Astrocyte (in vitro differentiated cells and primary cell): ENCODE measurements at regions not wholly inside any gene's neighbourhood (a gene's known extent, or its start where the extent isn't known, plus 50 kb on each side); places are given as distances from the start of the nearest gene placed in this dataset.
A peak's percentile ranks its signal among the peaks of the same experiment; 100 is the strongest.

ENCODE experiments used
- DNase-seq: peaks from one replicate; pipeline ENCODE4 v3.0.0-alpha.2; 2010; ENCODE audit warnings: low read depth
- FAIRE-seq: peaks from 2 replicates; lab custom pipeline; 2011; peaks lifted over from hg19 to GRCh38; lab: Jason Lieb, UNC
- H2AFZ ChIP-seq: 2 replicates; pipeline ENCODE4 v1.6.0; 2012; ENCODE audit warnings: low read depth, low read length, inconsistent platforms
- H3K27ac ChIP-seq: 2 replicates; pipeline ENCODE4 v1.5.1; 2011; ENCODE audit warnings: low read depth, low read length, inconsistent platforms
- H3K27me3 ChIP-seq: 2 replicates; pipeline ENCODE4 v1.6.0; 2011; ENCODE audit warnings: low read length, inconsistent platforms; ENCODE audit not compliant: insufficient read depth
- H3K36me3 ChIP-seq: 2 replicates; pipeline ENCODE4 v1.5.1; 2011; ENCODE audit warnings: low read length, inconsistent platforms; ENCODE audit not compliant: insufficient read depth
- H3K4me1 ChIP-seq: 2 replicates; pipeline ENCODE4 v1.5.1; 2011; ENCODE audit warnings: low read length, inconsistent platforms; ENCODE audit not compliant: insufficient read depth
- H3K4me2 ChIP-seq: 2 replicates; pipeline ENCODE4 v1.6.0; 2012; ENCODE audit warnings: low read length, inconsistent platforms
- H3K4me3 ChIP-seq: 2 replicates; pipeline ENCODE4 v1.5.1; 2011; ENCODE audit warnings: low read depth, mild to moderate bottlenecking, low read length, inconsistent platforms; ENCODE audit not compliant: insufficient read depth
- H3K79me2 ChIP-seq: 2 replicates; pipeline ENCODE4 v1.6.0; 2012; ENCODE audit warnings: mild to moderate bottlenecking, low read length, inconsistent platforms; ENCODE audit not compliant: insufficient read depth
- H3K9ac ChIP-seq: 2 replicates; pipeline ENCODE4 v1.6.0; 2012; ENCODE audit warnings: mild to moderate bottlenecking, low read length, inconsistent platforms
- H3K9me3 ChIP-seq: 2 replicates; pipeline ENCODE4 v1.5.1; 2012; ENCODE audit warnings: low read depth, mild to moderate bottlenecking, low read length, inconsistent platforms; ENCODE audit not compliant: insufficient read depth
- H4K20me1 ChIP-seq: 2 replicates; pipeline ENCODE4 v1.6.0; 2012; ENCODE audit warnings: low read length, inconsistent platforms; ENCODE audit not compliant: insufficient read depth
- H3K27ac Mint-ChIP-seq: one replicate; pipeline ENCODE4 v1.8.0; 2021; ENCODE audit warnings: mild to moderate bottlenecking, mixed read lengths; ENCODE audit not compliant: unreplicated experiment
- H3K27me3 Mint-ChIP-seq: one replicate; pipeline ENCODE4 v1.8.0; 2021; ENCODE audit warnings: low read depth, mixed read lengths; ENCODE audit not compliant: unreplicated experiment
- H3K36me3 Mint-ChIP-seq: one replicate; pipeline ENCODE4 v1.8.0; 2021; ENCODE audit warnings: low read depth, mixed read lengths; ENCODE audit not compliant: unreplicated experiment
- H3K4me1 Mint-ChIP-seq: one replicate; pipeline ENCODE4 v1.8.0; 2021; ENCODE audit warnings: low read depth, mixed read lengths; ENCODE audit not compliant: unreplicated experiment
- H3K4me3 Mint-ChIP-seq: one replicate; pipeline ENCODE4 v1.8.0; 2021; ENCODE audit warnings: mild to moderate bottlenecking, moderate library complexity, mixed read lengths; ENCODE audit not compliant: unreplicated experiment
- H3K9me3 Mint-ChIP-seq: one replicate; pipeline ENCODE4 v1.8.0; 2021; ENCODE audit warnings: mild to moderate bottlenecking, mixed read lengths; ENCODE audit not compliant: unreplicated experiment
- EZH2 ChIP-seq: IDR thresholded peaks from 2 replicates; pipeline ENCODE4 v1.6.1; 2012; ENCODE audit warnings: mild to moderate bottlenecking, low read length, inconsistent platforms; ENCODE audit not compliant: insufficient read depth
- TF ChIP-seq, protein P1 (sequence below): IDR thresholded peaks from 2 replicates; pipeline ENCODE4 v1.5.1; 2011; ENCODE audit warnings: low read depth, mild to moderate bottlenecking, inconsistent platforms, low read length, moderate library complexity; ENCODE audit not compliant: insufficient read depth

DNA sequence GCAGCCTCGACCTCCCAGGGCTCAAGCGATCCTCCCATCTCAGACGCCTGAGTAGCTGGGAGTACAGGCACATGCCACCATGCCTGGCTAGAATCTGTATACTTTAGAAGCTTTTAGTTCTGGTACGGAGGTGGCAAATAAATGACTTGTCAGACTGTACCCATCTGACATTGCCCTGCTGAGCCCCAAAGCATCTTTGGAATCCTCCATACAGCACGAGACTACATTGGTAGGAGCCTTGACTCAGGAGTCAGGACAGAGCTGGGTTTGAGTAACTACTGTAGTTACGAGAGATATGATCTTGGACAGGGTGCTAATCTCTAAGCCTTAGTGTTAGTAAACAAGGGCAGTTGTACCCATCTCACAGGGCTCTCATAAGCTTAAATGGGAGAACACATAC, 67.8 kb upstream of the NPHP3 start:
- H3K9ac ChIP-seq = no peak overlapping the region
- H3K36me3 ChIP-seq = no peaks in the 10 kb centered on the region
- H3K27me3 ChIP-seq = peaks cover 2% of the 10 kb centered on the region
- H3K9me3 Mint-ChIP-seq = peaks cover 18% of the 10 kb centered on the region
- FAIRE-seq (no peak), DNase-seq (no peak)
- H3K4me1 ChIP-seq = peaks cover 7% of the 10 kb centered on the region
- H4K20me1 ChIP-seq = no peaks in the 10 kb centered on the region
- H3K79me2 ChIP-seq = no peaks in the 10 kb centered on the region
- H3K4me3 ChIP-seq = no peak overlapping the region
- H3K9me3 ChIP-seq = no peaks in the 10 kb centered on the region
- peaks cover 2% of the 10 kb centered on the region for H3K27me3 Mint-ChIP-seq
- H3K36me3 Mint-ChIP-seq = no peaks in the 10 kb centered on the region
- no peak overlapping the region for H3K27ac ChIP-seq
- peaks cover 14% of the 10 kb centered on the region for H3K4me1 Mint-ChIP-seq
- H3K4me3 Mint-ChIP-seq = no peak overlapping the region
- H2AFZ ChIP-seq = no peak overlapping the region
- no peak for TF ChIP-seq EZH2
- TF ChIP-seq, protein P1, sequence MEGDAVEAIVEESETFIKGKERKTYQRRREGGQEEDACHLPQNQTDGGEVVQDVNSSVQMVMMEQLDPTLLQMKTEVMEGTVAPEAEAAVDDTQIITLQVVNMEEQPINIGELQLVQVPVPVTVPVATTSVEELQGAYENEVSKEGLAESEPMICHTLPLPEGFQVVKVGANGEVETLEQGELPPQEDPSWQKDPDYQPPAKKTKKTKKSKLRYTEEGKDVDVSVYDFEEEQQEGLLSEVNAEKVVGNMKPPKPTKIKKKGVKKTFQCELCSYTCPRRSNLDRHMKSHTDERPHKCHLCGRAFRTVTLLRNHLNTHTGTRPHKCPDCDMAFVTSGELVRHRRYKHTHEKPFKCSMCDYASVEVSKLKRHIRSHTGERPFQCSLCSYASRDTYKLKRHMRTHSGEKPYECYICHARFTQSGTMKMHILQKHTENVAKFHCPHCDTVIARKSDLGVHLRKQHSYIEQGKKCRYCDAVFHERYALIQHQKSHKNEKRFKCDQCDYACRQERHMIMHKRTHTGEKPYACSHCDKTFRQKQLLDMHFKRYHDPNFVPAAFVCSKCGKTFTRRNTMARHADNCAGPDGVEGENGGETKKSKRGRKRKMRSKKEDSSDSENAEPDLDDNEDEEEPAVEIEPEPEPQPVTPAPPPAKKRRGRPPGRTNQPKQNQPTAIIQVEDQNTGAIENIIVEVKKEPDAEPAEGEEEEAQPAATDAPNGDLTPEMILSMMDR = no peak
- no peak overlapping the region for H3K4me2 ChIP-seq
- H3K27ac Mint-ChIP-seq = no peak overlapping the region

DNA sequence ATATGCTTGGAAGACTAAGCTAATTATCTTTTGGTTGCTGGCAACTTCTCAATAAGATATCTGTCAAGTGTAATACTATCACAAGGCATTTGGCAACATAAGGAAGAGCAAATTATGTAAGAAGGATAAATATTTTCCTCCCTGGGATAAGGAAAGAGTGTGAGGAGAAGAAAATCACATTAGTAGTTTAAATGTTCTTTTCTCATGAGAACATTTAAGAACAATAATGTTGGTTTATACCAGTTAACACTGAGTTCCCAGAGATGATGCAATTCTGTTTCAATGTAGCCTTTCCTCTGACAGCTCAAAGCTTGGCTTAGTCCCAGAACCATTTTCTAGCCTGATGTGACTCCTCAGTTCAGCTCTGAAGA, 66.1 kb upstream of the NPHP3 start:
- H3K4me2 ChIP-seq = no peak overlapping the region
- DNase-seq = peak; percentile 71

DNA sequence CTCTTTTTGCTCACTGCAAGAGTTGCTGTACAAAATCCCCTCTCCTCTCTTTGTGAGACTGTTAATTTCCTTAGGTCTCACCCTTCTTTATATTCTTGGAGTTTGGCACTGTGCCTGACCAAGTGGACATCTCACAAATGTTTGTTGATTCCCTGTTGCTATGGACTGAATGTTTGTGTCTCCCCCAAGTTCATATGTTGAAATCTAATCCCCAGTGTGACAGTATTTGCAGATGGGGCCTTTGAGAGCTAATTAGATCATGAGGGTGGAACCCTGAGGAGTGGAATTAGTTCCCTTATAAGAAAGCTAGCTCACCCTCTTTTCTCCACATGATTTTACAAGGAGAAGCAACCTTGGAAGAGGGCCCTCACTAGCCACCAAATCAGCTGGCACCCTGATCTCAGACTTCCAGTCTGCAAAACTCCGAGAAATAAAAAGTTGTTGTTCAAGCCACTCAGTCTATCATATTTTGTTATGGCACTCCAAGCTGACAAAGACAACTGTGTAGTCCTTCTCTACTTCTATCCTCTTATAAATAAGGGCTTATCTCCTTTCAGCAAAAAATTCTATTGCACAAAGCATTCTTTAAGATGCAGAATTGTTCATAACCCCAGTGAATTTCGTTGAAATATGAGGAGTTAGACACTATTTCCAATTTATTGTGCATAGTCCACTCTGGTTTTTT, 65.5 kb upstream of the NPHP3 start:
- Histone ChIP-seq H3K36me3 (no peaks in the 10 kb centered on the region), H2AFZ (no peak overlapping the region), H3K4me3 (no peak overlapping the region), H3K79me2 (no peaks in the 10 kb centered on the region), H3K4me1 (peaks cover 11% of the 10 kb centered on the region), H3K9me3 (no peaks in the 10 kb centered on the region), H3K27me3 (peaks cover 2% of the 10 kb centered on the region), H3K27ac (no peak overlapping the region), H4K20me1 (no peaks in the 10 kb centered on the region), H3K4me2 (no peak overlapping the region), H3K9ac (no peak overlapping the region)
- H3K36me3 Mint-ChIP-seq = no peaks in the 10 kb centered on the region
- H3K27ac Mint-ChIP-seq = peak overlapping the region; percentile 98
- peaks cover 2% of the 10 kb centered on the region for H3K27me3 Mint-ChIP-seq
- TF ChIP-seq EZH2 = no peak
- TF ChIP-seq, protein P1 = no peak
- no peak for FAIRE-seq
- no peak overlapping the region for H3K4me3 Mint-ChIP-seq
- peaks cover 30% of the 10 kb centered on the region for H3K4me1 Mint-ChIP-seq
- no peak for DNase-seq
- peaks cover 6% of the 10 kb centered on the region for H3K9me3 Mint-ChIP-seq

More for the DNA sequence above, 66.1 kb upstream of the NPHP3 start:
- peak overlapping the region; percentile 98 for H3K27ac Mint-ChIP-seq
- no peaks in the 10 kb centered on the region for H3K36me3 Mint-ChIP-seq
- H3K4me3 ChIP-seq = no peak overlapping the region
- no peaks in the 10 kb centered on the region for H3K9me3 ChIP-seq
- H3K27ac ChIP-seq = no peak overlapping the region
- H3K36me3 ChIP-seq = no peaks in the 10 kb centered on the region
- peaks cover 2% of the 10 kb centered on the region for H3K27me3 Mint-ChIP-seq
- no peak for FAIRE-seq
- H3K4me3 Mint-ChIP-seq = no peak overlapping the region
- H3K27me3 ChIP-seq = peaks cover 2% of the 10 kb centered on the region
- peaks cover 10% of the 10 kb centered on the region for H3K4me1 ChIP-seq
- peaks cover 25% of the 10 kb centered on the region for H3K4me1 Mint-ChIP-seq
- H4K20me1 ChIP-seq = no peaks in the 10 kb centered on the region
- peaks cover 6% of the 10 kb centered on the region for H3K9me3 Mint-ChIP-seq
- no peak overlapping the region for H3K9ac ChIP-seq
- TF ChIP-seq, protein P1 = no peak
- no peak for TF ChIP-seq EZH2
- no peaks in the 10 kb centered on the region for H3K79me2 ChIP-seq
- H2AFZ ChIP-seq = no peak overlapping the region
